A673 (cell line): ENCODE measurements at regions not wholly inside any gene's neighbourhood (a gene's known extent, or its start where the extent isn't known, plus 50 kb on each side); places are given as distances from the start of the nearest gene placed in this dataset.

Experiments used
- BruUV-seq: library from RNA; stranded (reverse); fragments of 400-500 nt; replicated peaks from 2 replicates; lab custom pipeline; 2021; lab: Mats Ljungman, UMichigan
- CTCF ChIA-PET: fragments of 300-600 bp; sonication (Branson Sonifier 250); formaldehyde crosslinking; loops from one replicate; lab custom pipeline; 2022; ENCODE audit warnings: antibody characterized with exemption; lab: Charles Lee
- POLR2A ChIA-PET: fragments of 300-600 bp; sonication (Branson Sonifier 250); formaldehyde crosslinking; loops from one replicate; lab custom pipeline; 2022; ENCODE audit warnings: antibody characterized with exemption; ENCODE audit not compliant: low non-redundant PET; lab: Charles Lee
- DNase-seq: peaks from one replicate; pipeline ENCODE4 v3.0.0-alpha.2; 2015; ENCODE audit warnings: low spot score
- H3K27ac ChIP-seq: fragments of 200-600 bp; sonication (generic); 2 replicates; pipeline ENCODE4 v1.5.1; 2016; ENCODE audit warnings: mixed run types, low read depth, mild to moderate bottlenecking, mixed read lengths, antibody characterized with exemption, low read length; ENCODE audit not compliant: poor library complexity, severe bottlenecking
- H3K27me3 ChIP-seq: fragments of 200-600 bp; sonication (generic); replicated peaks from 2 replicates; pipeline ENCODE4 v1.6.1; 2017; ENCODE audit warnings: mixed run types, low read depth, mild to moderate bottlenecking, mixed read lengths, antibody characterized with exemption, low read length; ENCODE audit not compliant: insufficient read depth, poor library complexity
- H3K36me3 ChIP-seq: fragments of 200-600 bp; sonication (generic); 2 replicates; pipeline ENCODE4 v1.6.1; 2016; ENCODE audit warnings: mixed run types, mild to moderate bottlenecking, mixed read lengths, antibody characterized with exemption, low read length; ENCODE audit not compliant: insufficient read depth, poor library complexity, severe bottlenecking
- H3K4me1 ChIP-seq: fragments of 200-600 bp; sonication (generic); 2 replicates; pipeline ENCODE4 v1.6.1; 2017; ENCODE audit warnings: mixed run types, mild to moderate bottlenecking, mixed read lengths, antibody characterized with exemption, low read length; ENCODE audit not compliant: insufficient read depth, poor library complexity, severe bottlenecking
- H3K4me3 ChIP-seq: fragments of 200-600 bp; sonication (generic); 2 replicates; pipeline ENCODE4 v1.5.1; 2016; ENCODE audit warnings: low read depth, mixed run types, mild to moderate bottlenecking, mixed read lengths, low read length; ENCODE audit not compliant: poor library complexity, severe bottlenecking
- H3K9me3 ChIP-seq: fragments of 200-600 bp; sonication (generic); 2 replicates; pipeline ENCODE4 v1.6.1; 2016; ENCODE audit warnings: mixed run types, low read depth, mild to moderate bottlenecking, mixed read lengths, antibody characterized with exemption, low read length; ENCODE audit not compliant: poor library complexity, severe bottlenecking
- EZH2 ChIP-seq: fragments of 200-600 bp; sonication (generic); IDR thresholded peaks from 2 replicates; pipeline ENCODE4 v1.6.1; 2017; ENCODE audit warnings: borderline replicate concordance, low read depth, mild to moderate bottlenecking, mixed read lengths, antibody characterized with exemption, low read length; ENCODE audit not compliant: poor library complexity, severe bottlenecking
- intact Hi-C: fragments of 100-400 bp; cut with micrococcal nuclease; formaldehyde crosslinking; loops from one replicate; pipeline ENCODE4 v1.10.0; 2022; ENCODE audit not compliant: unreplicated experiment
- TF ChIP-seq, protein P1 (sequence below): fragments of 300-800, 200-600 bp; sonication (generic); conservative IDR thresholded peaks from 2 replicates; pipeline ENCODE4 v1.5.1; 2017; ENCODE audit warnings: low read depth, mild to moderate bottlenecking, antibody characterized with exemption, low read length, moderate library complexity, mixed read lengths

DNA sequence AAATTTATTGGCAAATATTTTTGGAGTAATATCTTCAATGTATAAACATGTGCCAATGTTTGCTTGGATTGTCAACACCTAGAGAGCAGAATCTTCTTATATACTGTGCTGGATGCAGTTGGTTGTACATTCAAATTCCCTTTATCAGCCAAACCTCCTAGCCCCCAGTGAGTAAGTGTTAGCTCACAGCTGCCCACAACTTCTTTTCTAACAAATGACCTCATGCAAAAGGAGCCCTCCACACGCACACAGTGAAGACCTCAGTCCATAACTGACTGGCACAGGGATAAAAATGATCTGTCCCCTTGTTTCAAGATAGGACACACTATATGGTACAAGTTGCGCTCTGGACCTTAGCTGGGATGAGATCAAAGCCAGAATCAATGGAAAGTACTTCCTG lies 458.0 kb upstream of the NWD2 start:
- POLR2A ChIA-PET, result no interaction called here
- no TSS peak for BruUV-seq
- CTCF ChIA-PET, result no interaction called here
- Histone ChIP-seq H3K4me3 (no peak overlapping the region), H3K9me3 (no peaks in the 10 kb centered on the region), H3K27ac (no peak overlapping the region), H3K4me1 (no peaks in the 10 kb centered on the region), H3K36me3 (no peaks in the 10 kb centered on the region), H3K27me3 (no peaks in the 10 kb centered on the region)
- DNase-seq, result no peak
- intact Hi-C loops, result no loop called here
- TF ChIP-seq, protein P1, sequence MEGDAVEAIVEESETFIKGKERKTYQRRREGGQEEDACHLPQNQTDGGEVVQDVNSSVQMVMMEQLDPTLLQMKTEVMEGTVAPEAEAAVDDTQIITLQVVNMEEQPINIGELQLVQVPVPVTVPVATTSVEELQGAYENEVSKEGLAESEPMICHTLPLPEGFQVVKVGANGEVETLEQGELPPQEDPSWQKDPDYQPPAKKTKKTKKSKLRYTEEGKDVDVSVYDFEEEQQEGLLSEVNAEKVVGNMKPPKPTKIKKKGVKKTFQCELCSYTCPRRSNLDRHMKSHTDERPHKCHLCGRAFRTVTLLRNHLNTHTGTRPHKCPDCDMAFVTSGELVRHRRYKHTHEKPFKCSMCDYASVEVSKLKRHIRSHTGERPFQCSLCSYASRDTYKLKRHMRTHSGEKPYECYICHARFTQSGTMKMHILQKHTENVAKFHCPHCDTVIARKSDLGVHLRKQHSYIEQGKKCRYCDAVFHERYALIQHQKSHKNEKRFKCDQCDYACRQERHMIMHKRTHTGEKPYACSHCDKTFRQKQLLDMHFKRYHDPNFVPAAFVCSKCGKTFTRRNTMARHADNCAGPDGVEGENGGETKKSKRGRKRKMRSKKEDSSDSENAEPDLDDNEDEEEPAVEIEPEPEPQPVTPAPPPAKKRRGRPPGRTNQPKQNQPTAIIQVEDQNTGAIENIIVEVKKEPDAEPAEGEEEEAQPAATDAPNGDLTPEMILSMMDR, result no peak
- no peak for TF ChIP-seq EZH2

DNA sequence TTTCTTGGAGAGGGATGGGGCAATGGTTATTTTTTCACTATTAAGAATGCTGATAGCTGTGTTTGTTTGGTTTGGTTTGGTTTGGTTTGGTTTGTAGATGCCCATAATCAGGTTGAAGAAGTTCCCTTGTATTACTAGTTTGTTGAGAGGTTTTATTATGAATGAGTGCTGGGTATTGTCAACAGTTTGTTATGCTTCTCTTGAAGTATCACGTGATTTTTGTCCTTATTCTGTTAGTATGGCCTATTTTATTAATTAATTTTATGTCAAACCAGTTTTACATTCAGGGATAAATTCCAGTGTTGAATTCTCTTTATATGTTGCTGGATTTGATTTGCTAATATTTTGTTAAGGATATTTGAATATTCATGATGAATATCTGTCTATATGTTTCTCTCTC lies 449.8 kb upstream of the NWD2 start:
- no peaks in the 10 kb centered on the region for H3K27me3 ChIP-seq
- no peak overlapping the region for H3K4me3 ChIP-seq
- no TSS peak for BruUV-seq
- no peaks in the 10 kb centered on the region for H3K4me1 ChIP-seq
- ChIA-PET CTCF (no interaction called here), POLR2A (no interaction called here)
- intact Hi-C loops, result no loop called here
- TF ChIP-seq EZH2, result no peak
- TF ChIP-seq, protein P1, result no peak
- DNase-seq, result no peak
- H3K27ac ChIP-seq, result no peak overlapping the region
- peaks cover 10% of the 10 kb centered on the region for H3K9me3 ChIP-seq
- H3K36me3 ChIP-seq, result no peaks in the 10 kb centered on the region

DNA sequence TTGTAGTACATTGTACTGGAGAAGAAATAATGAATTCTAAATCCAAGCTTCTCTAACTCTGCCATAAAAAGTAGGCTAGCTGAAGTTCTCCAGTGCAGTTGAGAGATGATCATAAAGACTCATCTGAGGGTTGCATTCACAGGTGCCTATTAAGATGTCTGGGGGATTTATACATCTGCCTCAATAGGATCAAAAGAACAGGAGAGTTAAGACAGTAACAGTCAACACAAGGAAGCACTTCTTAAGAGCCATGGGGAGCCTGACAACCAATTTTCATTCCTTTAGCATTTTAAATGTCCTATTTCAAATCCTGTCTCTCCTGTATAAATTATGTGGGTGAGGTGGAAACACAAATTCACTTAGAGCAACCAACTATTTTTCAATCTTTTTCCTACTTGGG lies 432.4 kb upstream of the NWD2 start:
- no peak for TF ChIP-seq EZH2
- TF ChIP-seq, protein P1, result no peak
- no peaks in the 10 kb centered on the region for H3K27me3 ChIP-seq
- no peaks in the 10 kb centered on the region for H3K36me3 ChIP-seq
- ChIA-PET CTCF (no interaction called here), POLR2A (no interaction called here)
- no TSS peak for BruUV-seq
- no peak for DNase-seq
- peaks cover 9% of the 10 kb centered on the region for H3K9me3 ChIP-seq
- no peaks in the 10 kb centered on the region for H3K4me1 ChIP-seq
- intact Hi-C loops, result no loop called here
- no peak overlapping the region for H3K4me3 ChIP-seq
- H3K27ac ChIP-seq, result no peak overlapping the region
